Gastrocnemius medialis (tissue), 4 donors: ENCODE measurements at regions not wholly inside any gene's neighbourhood (a gene's known extent, or its start where the extent isn't known, plus 50 kb on each side); places are given as distances from the start of the nearest gene placed in this dataset.

Source experiments
- CTCF ChIP-seq, 5 experiments: fragments of 450-650 bp in 3 of 5; fragments of 200-600 bp in 2 of 5; sonication (generic) in 2 of 5; IDR thresholded peaks in 4 of 5; conservative IDR thresholded peaks in 1 of 5; 1 replicate in 4 of 5; 2 replicates in 1 of 5; pipeline ENCODE4 v1.5.1; 2016 to 2019; ENCODE audit warnings: antibody characterized with exemption in 5 of 5, mild to moderate bottlenecking in 3 of 5, moderate library complexity in 3 of 5
- POLR2A ChIP-seq, 2 donors: fragments of 450-650 bp; IDR thresholded peaks; one replicate each; pipeline ENCODE4 v1.6.1; 2017; ENCODE audit warnings: antibody characterized with exemption in 2 of 2, mild to moderate bottlenecking in 2 of 2, moderate library complexity in 2 of 2

GRCh38 chr9:120202856-120203654 is 376.9 kb downstream of the CDK5RAP2 start:
- TF ChIP-seq CTCF (IDR thresholded peaks at IDR 0.05 in 4 of 5, conservative IDR thresholded peaks at IDR 0.05 in 1 of 5) (no peak), POLR2A (IDR thresholded peaks at IDR 0.05) (no peak)
